Fibroblast of pulmonary artery (primary cell): ENCODE measurements at regions not wholly inside any gene's neighbourhood (a gene's known extent, or its start where the extent isn't known, plus 50 kb on each side); places are given as distances from the start of the nearest gene placed in this dataset.

ENCODE experiments used
- DNase-seq: peaks from one replicate; pipeline ENCODE4 v3.0.0-alpha.2; 2010; ENCODE audit warnings: low read depth
- H3K4me3 ChIP-seq: replicated peaks from 2 replicates; pipeline ENCODE4 v1.5.1; 2011; ENCODE audit warnings: low read depth, mild to moderate bottlenecking, control low read depth, low read length, moderate library complexity
- TF ChIP-seq, protein P1 (sequence below): IDR thresholded peaks from 2 replicates; pipeline ENCODE4 v1.5.1; 2011; ENCODE audit warnings: mild to moderate bottlenecking, control low read depth, low read length, inconsistent platforms; ENCODE audit errors: missing control alignments

GRCh38 chr18:37634516-37634915 lies 68.9 kb upstream of the CELF4 start:
- TF ChIP-seq, protein P1, sequence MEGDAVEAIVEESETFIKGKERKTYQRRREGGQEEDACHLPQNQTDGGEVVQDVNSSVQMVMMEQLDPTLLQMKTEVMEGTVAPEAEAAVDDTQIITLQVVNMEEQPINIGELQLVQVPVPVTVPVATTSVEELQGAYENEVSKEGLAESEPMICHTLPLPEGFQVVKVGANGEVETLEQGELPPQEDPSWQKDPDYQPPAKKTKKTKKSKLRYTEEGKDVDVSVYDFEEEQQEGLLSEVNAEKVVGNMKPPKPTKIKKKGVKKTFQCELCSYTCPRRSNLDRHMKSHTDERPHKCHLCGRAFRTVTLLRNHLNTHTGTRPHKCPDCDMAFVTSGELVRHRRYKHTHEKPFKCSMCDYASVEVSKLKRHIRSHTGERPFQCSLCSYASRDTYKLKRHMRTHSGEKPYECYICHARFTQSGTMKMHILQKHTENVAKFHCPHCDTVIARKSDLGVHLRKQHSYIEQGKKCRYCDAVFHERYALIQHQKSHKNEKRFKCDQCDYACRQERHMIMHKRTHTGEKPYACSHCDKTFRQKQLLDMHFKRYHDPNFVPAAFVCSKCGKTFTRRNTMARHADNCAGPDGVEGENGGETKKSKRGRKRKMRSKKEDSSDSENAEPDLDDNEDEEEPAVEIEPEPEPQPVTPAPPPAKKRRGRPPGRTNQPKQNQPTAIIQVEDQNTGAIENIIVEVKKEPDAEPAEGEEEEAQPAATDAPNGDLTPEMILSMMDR = no peak
- no peak for DNase-seq
- no peak overlapping the region for H3K4me3 ChIP-seq

DNA sequence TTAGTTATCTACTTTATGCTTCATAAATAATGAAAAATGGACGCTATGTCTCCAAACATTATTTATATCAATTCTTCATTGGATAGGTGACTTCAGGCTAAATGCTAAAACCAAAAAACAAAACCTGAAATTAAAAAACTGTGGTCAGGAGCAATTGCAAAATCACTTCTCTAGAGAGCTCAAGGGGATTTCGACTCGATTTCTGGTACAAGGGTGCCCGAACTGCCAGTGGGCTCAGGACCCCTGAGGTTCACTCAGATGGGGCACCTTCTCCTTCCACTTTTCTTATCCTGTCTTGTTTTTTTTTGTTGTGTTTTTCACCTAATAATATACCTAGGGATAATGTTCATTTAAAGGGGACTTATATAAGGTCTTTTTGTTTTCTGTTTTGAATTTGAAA lies 65.8 kb upstream of the CELF4 start:
- no peak for DNase-seq
- no peak overlapping the region for H3K4me3 ChIP-seq
- TF ChIP-seq, protein P1 = no peak

DNA sequence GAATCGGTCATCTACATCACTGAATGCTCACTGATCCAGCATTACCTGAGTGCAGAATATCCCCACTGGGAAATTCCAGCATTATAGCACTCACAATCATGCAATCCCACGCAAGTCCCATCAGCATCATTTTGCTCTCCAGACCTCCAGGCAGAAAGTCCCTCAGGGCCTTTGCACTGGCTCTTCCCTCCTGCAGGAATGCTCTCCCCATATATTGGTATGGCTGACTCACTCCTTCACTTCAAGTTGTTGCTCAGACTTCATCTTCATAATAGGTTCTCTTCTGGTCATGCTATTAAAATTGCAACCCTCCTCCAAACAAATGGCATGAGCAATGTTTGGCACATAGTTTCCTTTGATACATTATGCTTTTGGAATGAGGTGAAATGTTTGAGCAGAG lies 64.7 kb upstream of the CELF4 start:
- DNase-seq = no peak
- TF ChIP-seq, protein P1 = no peak
- no peak overlapping the region for H3K4me3 ChIP-seq

GRCh38 chr18:37628470-37629220 lies 63.0 kb upstream of the CELF4 start:
- DNase-seq = no peak
- TF ChIP-seq, protein P1 = no peak
- no peak overlapping the region for H3K4me3 ChIP-seq

DNA sequence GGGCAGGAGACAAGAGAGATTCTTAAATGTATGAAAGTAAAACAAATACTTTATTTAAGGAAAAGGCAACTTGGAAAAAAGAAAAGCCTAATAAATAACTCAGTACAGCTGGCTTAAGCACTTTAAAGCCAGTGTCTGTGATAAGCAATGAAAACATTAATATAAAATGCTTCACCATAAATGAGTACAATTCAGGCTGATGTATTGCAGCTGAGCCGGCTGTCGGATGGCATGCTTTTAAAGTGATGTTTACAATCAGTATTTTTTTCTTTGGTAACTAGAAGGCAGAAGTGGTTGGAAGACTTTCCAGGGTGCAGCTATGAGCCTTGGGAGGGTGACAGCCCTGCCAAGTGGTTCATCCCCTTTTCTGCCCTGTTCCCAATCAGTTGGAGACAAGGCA lies 58.7 kb upstream of the CELF4 start:
- H3K4me3 ChIP-seq = no peak overlapping the region
- DNase-seq = no peak
- TF ChIP-seq, protein P1 = no peak

DNA sequence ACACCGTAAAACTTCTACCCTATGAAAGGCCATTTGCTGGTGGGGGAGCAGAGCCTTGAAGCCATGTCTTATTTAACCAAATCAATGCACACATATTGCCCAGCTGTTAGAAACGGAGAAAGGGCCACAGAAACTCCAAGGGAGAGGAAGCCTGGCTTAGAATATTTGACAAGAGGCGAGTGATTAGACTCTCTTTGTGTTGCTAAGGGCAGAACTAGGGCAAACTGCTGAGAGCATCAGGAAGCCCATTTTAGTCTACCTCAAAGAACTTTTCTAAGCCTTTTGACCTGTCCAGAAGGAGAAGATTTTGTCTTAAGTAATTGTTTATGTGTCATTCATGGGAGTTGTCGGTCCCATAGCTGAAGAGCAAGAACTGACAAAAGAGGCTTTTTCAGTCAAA lies 54.4 kb upstream of the CELF4 start:
- H3K4me3 ChIP-seq = no peak overlapping the region
- TF ChIP-seq, protein P1 = no peak
- DNase-seq = no peak

DNA sequence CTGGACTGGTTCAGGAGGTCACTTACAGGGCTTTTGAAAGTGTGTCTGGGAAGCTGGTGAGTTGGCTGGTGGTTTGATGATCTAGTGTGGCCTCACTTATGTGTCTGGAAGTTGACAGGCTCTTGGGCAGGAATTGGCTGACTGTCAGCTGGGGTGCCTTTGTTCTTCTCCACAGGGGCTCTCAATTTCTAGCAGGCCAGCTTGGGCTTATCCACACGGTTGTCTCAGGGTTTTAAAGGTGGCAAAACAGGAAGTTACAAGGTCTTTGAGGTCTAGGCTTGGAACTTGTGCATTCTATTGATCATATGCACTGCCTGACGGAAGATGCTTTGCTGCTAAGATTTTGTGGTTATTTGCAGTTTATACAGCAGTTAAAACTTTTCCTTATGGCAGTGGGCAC lies 52.0 kb upstream of the CELF4 start:
- TF ChIP-seq, protein P1 = no peak
- H3K4me3 ChIP-seq = no peak overlapping the region
- no peak for DNase-seq
